Vagina (tissue), 2 donors: ENCODE measurements at regions not wholly inside any gene's neighbourhood (a gene's known extent, or its start where the extent isn't known, plus 50 kb on each side); places are given as distances from the start of the nearest gene placed in this dataset.

Experiments
- DNase-seq, 2 donors: peaks; one replicate each; pipeline ENCODE4 v3.0.0-alpha.2; 2017; ENCODE audit errors: extremely low spot score in 2 of 2
- H3K27ac ChIP-seq: fragments of 200-600 bp; sonication (generic); one replicate; pipeline ENCODE4 v1.5.1; 2019
- H3K27me3 ChIP-seq: fragments of 200-600 bp; sonication (generic); one replicate; pipeline ENCODE4 v1.5.1; 2019
- H3K36me3 ChIP-seq, 2 donors: fragments of 200-600 bp; sonication (generic); one replicate each; pipeline ENCODE4 v1.5.1; 2017 to 2019
- H3K4me1 ChIP-seq: fragments of 200-600 bp; sonication (generic); one replicate; pipeline ENCODE4 v1.5.1; 2019
- H3K4me3 ChIP-seq, 2 donors: fragments of 200-600 bp; sonication (generic); 1 replicate in 1 of 2; 2 replicates in 1 of 2; pipeline ENCODE4 v1.5.1; 2016 to 2019
- H3K9me3 ChIP-seq: fragments of 200-600 bp; sonication (generic); one replicate; pipeline ENCODE4 v1.5.1; 2019
- CTCF ChIP-seq, 3 experiments: fragments of 450-650 bp in 2 of 3; fragments of 200-600 bp in 1 of 3; sonication (generic) in 1 of 3; IDR thresholded peaks; one replicate each; pipeline ENCODE4 v1.5.1; 2017 to 2019; ENCODE audit warnings: antibody characterized with exemption in 3 of 3, mild to moderate bottlenecking in 2 of 3, moderate library complexity in 2 of 3
- POLR2A ChIP-seq, 2 donors: fragments of 450-650 bp; IDR thresholded peaks; one replicate each; pipeline ENCODE4 v1.6.1; 2017; ENCODE audit warnings: antibody characterized with exemption in 2 of 2, mild to moderate bottlenecking in 2 of 2, moderate library complexity in 2 of 2
- POLR2AphosphoS5 ChIP-seq, 2 donors: sonication (generic); formaldehyde crosslinking; IDR thresholded peaks; one replicate each; pipeline ENCODE4 v1.9.0; 2017; ENCODE audit warnings: antibody characterized with exemption in 2 of 2, mild to moderate bottlenecking in 2 of 2, low read depth in 1 of 2; ENCODE audit not compliant: insufficient read depth in 1 of 2
- intact Hi-C: fragments of 100-400 bp; cut with DNase I; formaldehyde crosslinking; loops from one replicate; pipeline ENCODE4 v1.15.1; 2023

GRCh38 chr5:88140856-88141752, 127.5 kb downstream of the TMEM161B start:
- TF ChIP-seq POLR2A (IDR thresholded peaks at IDR 0.05), result peak in 1 of 2 donors; percentile 32
- TF ChIP-seq POLR2AphosphoS5 (IDR thresholded peaks at IDR 0.05; ENCODE audit: insufficient read depth in 1 of 2, low read depth in 1 of 2), result peak in 1 of 2 donors; percentile 83
- TF ChIP-seq CTCF (IDR thresholded peaks at IDR 0.05), result peak; percentile 6 to 72 (median 23)
- H3K9me3 ChIP-seq, result no peaks in the 10 kb centered on the region
- H3K4me1 ChIP-seq, result peaks cover 26% of the 10 kb centered on the region
- intact Hi-C loops, result loop anchor here (10.0 kb wide), 1 partner anchor 534 kb away; no protein-coding TSS in a partner anchor
- no peaks in the 10 kb centered on the region for H3K36me3 ChIP-seq
- DNase-seq, result peak in 1 of 2 donors; percentile 99
- peak overlapping the region; percentile 49 to 53 for H3K4me3 ChIP-seq
- peak overlapping the region; percentile 67 for H3K27ac ChIP-seq
- H3K27me3 ChIP-seq, result no peaks in the 10 kb centered on the region

GRCh38 chr5:88140396-88140855, 128.2 kb downstream of the TMEM161B start:
- Histone ChIP-seq H3K27me3 (no peaks in the 10 kb centered on the region), H3K4me1 (peaks cover 26% of the 10 kb centered on the region), H3K36me3 (no peaks in the 10 kb centered on the region), H3K4me3 (peak overlapping the region; percentile 49 to 53), H3K9me3 (no peaks in the 10 kb centered on the region), H3K27ac (peak overlapping the region; percentile 67)
- TF ChIP-seq POLR2A (IDR thresholded peaks at IDR 0.05), result no peak
- TF ChIP-seq CTCF (IDR thresholded peaks at IDR 0.05), result no peak
- no peak for TF ChIP-seq POLR2AphosphoS5 (IDR thresholded peaks at IDR 0.05; ENCODE audit: insufficient read depth in 1 of 2, low read depth in 1 of 2)
- no peak for DNase-seq
- intact Hi-C loops, result loop anchor here (10.0 kb wide), 1 partner anchor 534 kb away; no protein-coding TSS in a partner anchor

GRCh38 chr5:88130211-88130815, 138.3 kb downstream of the TMEM161B start:
- no peak overlapping the region for H3K4me3 ChIP-seq
- intact Hi-C loops, result no loop called here
- no peak overlapping the region for H3K27ac ChIP-seq
- TF ChIP-seq CTCF (IDR thresholded peaks at IDR 0.05) (no peak), POLR2AphosphoS5 (IDR thresholded peaks at IDR 0.05; ENCODE audit: insufficient read depth in 1 of 2, low read depth in 1 of 2) (no peak), POLR2A (IDR thresholded peaks at IDR 0.05) (no peak)
- no peaks in the 10 kb centered on the region for H3K9me3 ChIP-seq
- H3K36me3 ChIP-seq, result no peaks in the 10 kb centered on the region
- no peaks in the 10 kb centered on the region for H3K27me3 ChIP-seq
- no peak for DNase-seq
- no peaks in the 10 kb centered on the region for H3K4me1 ChIP-seq

- Histone ChIP-seq H3K9me3 (no peaks in the 10 kb centered on the region), H3K36me3 (no peaks in the 10 kb centered on the region), H3K27ac (no peak overlapping the region), H3K27me3 (no peaks in the 10 kb centered on the region), H3K4me3 (no peak overlapping the region), H3K4me1 (no peaks in the 10 kb centered on the region)
- intact Hi-C loops, result no loop called here
- TF ChIP-seq POLR2AphosphoS5 (IDR thresholded peaks at IDR 0.05; ENCODE audit: insufficient read depth in 1 of 2, low read depth in 1 of 2) (no peak), POLR2A (IDR thresholded peaks at IDR 0.05) (no peak), CTCF (IDR thresholded peaks at IDR 0.05) (no peak)
- DNase-seq, result no peak
Observed at GRCh38 chr5:88128813-88129212, 139.8 kb downstream of the TMEM161B start.
